Right lobe of liver (tissue), 6 donors: ENCODE measurements at regions not wholly inside any gene's neighbourhood (a gene's known extent, or its start where the extent isn't known, plus 50 kb on each side); places are given as distances from the start of the nearest gene placed in this dataset.
"Not testable (repeated sequence)": the region's sequence is repeated elsewhere in the genome, so short reads cannot be mapped to it uniquely, and the experiment has no call there.

Source experiments
- ATAC-seq, 4 donors: fragments of 200-7000 bp; cut with Tn5 transposase; one replicate each; pipeline ENCODE4 v1.9.1; 2020; ENCODE audit warnings: mild to moderate bottlenecking in 4 of 4, moderate library complexity in 4 of 4
- DNase-seq, 3 donors: peaks; one replicate each; pipeline ENCODE4 v3.0.0-alpha.2; 2020
- H3K27ac ChIP-seq, 3 donors: fragments of 200-600 bp; one replicate each; pipeline ENCODE4 v1.8.0; 2022
- H3K27me3 ChIP-seq, 2 donors: fragments of 200-600 bp; one replicate each; pipeline ENCODE4 v1.8.0; 2022
- H3K36me3 ChIP-seq, 4 donors: fragments of 200-600 bp; sonication (generic) in 1 of 4; one replicate each; pipeline versions ENCODE4 v1.5.1 to v1.8.0; 2017 to 2022; ENCODE audit warnings: control low read depth in 1 of 4
- H3K4me1 ChIP-seq, 4 donors: fragments of 200-600 bp; sonication (generic) in 1 of 4; one replicate each; pipeline versions ENCODE4 v1.5.1 to v1.8.0; 2017 to 2022; ENCODE audit warnings: control low read depth in 1 of 4
- H3K4me3 ChIP-seq, 3 donors: fragments of 200-600 bp; one replicate each; pipeline ENCODE4 v1.8.0; 2022
- H3K9me3 ChIP-seq, 4 donors: fragments of 200-600 bp; sonication (generic) in 1 of 4; one replicate each; pipeline versions ENCODE4 v1.5.1 to v1.8.0; 2017 to 2022; ENCODE audit warnings: control low read depth in 1 of 4
- WGBS: methylation state at CpG from one replicate; pipeline ENCODE4 v1.1.6; 2018; ENCODE audit warnings: low coverage, low lambda C conversion rate; ENCODE audit not compliant: insufficient coverage; ENCODE audit errors: missing lambda C conversion rate; 5-methylcytosine and 5-hydroxymethylcytosine counted together
- intact Hi-C, 2 donors: fragments of 100-400 bp; cut with DNase I; formaldehyde crosslinking; loops; one replicate each; pipeline versions ENCODE4 v1.11.2 to v1.14.1; 2022
- small RNA-seq, 2 experiments: library from RNA; depleted of rRNA; stranded (forward); fragments of <200 nt; gene quantifications; one replicate each; pipeline ENCODE3, GENCODE V24; 2016
- donor health status: DM: no; HTN: yes; CAD: no.
- donor health status: DM: no; HTN: no; CAD: no.
- donor health status: DM: no; HTN: no; CAD: no.
- donor health status: DM: no; HTN: yes; CAD: no.
- donor health status: DM: no; HTN: yes; CAD: no.

DNA sequence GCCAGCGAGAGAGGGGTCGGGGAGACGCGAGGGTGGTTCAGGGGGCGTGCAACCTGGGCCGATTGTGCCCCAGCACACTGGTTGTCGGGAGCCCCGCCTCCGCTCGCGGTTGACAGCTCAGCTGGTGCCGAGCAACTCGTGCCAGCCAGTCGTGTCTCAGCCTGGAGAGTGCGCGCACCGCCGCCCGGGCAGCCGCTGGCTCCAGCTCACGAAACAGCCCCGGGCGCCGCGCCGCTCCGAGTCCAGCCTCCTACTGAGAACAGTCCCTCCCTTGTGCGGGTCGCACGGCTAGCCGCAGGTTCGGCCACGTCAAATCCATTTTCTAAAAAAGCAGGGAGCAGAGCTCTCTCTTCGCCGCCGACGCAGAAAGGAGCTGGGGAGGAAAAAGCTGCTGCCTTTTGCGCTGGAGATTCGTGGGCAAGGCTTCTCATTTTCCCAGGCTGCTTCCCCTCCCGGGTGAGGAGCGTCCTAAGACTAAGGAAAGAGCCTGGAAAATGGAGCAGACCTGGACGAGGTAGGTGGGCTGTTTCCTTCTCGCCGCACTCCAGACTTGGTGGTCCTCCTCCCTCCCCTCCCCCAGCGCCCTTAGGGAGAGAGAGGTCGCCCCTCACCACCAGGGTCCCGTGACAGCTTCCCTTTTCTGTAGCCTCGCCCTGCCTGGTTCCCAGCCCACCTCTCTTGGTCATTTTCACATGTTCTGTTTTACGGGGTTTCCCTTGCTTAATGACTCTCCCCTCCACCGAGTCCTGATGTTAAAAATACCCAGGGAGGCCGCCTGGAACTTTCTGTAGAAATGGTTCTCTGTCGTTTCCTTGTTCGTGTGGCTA is 56.7 kb upstream of the SEC22B start:
- no CpG with 5 or more reads among the region's 53 CpGs for WGBS
- intact Hi-C loops, H3K27me3 ChIP-seq, H3K27ac ChIP-seq, DNase-seq, H3K36me3 ChIP-seq, H3K9me3 ChIP-seq, H3K4me1 ChIP-seq: not testable (repeated sequence)
- H3K4me3 ChIP-seq, result peak overlapping the region in 1 of 3 donors; percentile 33
- peak; percentile 99 to 100 (median 100) for ATAC-seq

DNA sequence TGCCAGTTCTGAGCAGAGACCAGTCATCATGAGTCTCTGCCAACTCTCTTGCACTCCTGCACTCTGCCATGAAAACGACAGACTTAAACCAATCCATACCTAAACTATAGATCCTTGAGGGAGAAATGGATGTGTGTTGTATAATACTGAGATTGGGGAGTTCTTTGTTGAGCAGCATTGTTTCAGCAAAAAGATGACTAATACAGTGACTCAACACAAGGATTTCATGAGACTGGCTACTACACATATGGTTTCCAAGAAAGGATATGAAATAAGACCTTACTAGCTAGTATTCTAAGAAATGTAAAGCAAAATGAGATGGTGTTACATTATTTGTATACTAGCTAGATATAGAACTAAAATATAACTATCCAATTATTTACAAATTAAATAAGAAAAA is 53.5 kb upstream of the SEC22B start:
- H3K4me3 ChIP-seq, ATAC-seq, intact Hi-C loops, H3K27ac ChIP-seq, H3K36me3 ChIP-seq, DNase-seq, H3K9me3 ChIP-seq, H3K4me1 ChIP-seq, H3K27me3 ChIP-seq: not testable (repeated sequence)
- no CpG with 5 or more reads among the region's 1 CpG for WGBS

Small RNA genes in the stretch of these regions (small RNA-seq; reads per million reads assigned to genes)
- 0 to 0.68 reads per million in 2 experiments for gene RF00003
